ENCODE measurements at regions not wholly inside any gene's neighbourhood (a gene's known extent, or its start where the extent isn't known, plus 50 kb on each side); places are given as distances from the start of the nearest gene placed in this dataset.
"Not testable (repeated sequence)": the region's sequence is repeated elsewhere in the genome, so short reads cannot be mapped to it uniquely, and the experiment has no call there.

- ChIA-PET POLR2A (no interaction called here), CTCF (interaction anchor here (1.3 kb wide), 1 partner anchor 260 kb away, joined by 3 read pairs; no protein-coding TSS in a partner anchor)
- intact Hi-C loops (cut with micrococcal nuclease) (no loop called here), dilution Hi-C loops (cut with MboI; ENCODE audit: extremely low pct_ligation_motif_present, low sequenced_read_pairs) (no loop called here)
- no peak overlapping the region for H3K4me3 ChIP-seq (replicated peaks in 1 of 3; ENCODE audit: insufficient read depth in 1 of 3, low read depth in 1 of 3, low read length in 3 of 3)
- H3K4me2 ChIP-seq (ENCODE audit: insufficient read depth, low read length) = no peak overlapping the region
- H3K27ac ChIP-seq (ENCODE audit: insufficient read depth, low read depth, low read length) = no peak overlapping the region
- no TSS peak for BruUV-seq (replicated peaks)
- FAIRE-seq (no peak), DNase-seq (ENCODE audit: low read depth, low spot score) (no peak)
- H3K9me1 ChIP-seq (replicated peaks; ENCODE audit: control insufficient read depth, extremely low read depth, insufficient read depth, low read length) = no peaks in the 10 kb centered on the region
- no peaks in the 10 kb centered on the region for H3K36me3 ChIP-seq (ENCODE audit: control insufficient read depth in 2 of 2, extremely low read depth in 1 of 2, insufficient read depth in 2 of 2, low read length in 2 of 2)
- TF ChIP-seq MYC (IDR thresholded peaks at IDR 0.05; ENCODE audit: low read depth, low read length) (no peak), JUN (IDR thresholded peaks at IDR 0.05; ENCODE audit: borderline replicate concordance, insufficient read depth, insufficient read length, low read depth) (no peak), POLR2AphosphoS5 (IDR thresholded peaks at IDR 0.05; ENCODE audit: insufficient read depth, low read depth, low read length) (no peak), FOS (IDR thresholded peaks at IDR 0.05; ENCODE audit: borderline replicate concordance, insufficient read depth, low read length) (no peak), CTCF (IDR thresholded peaks at IDR 0.05; ENCODE audit: extremely low read depth in 1 of 2, insufficient read depth in 1 of 2, low read depth in 1 of 2, low read length in 2 of 2) (no peak), POLR2A (IDR thresholded peaks at IDR 0.05; ENCODE audit: low read depth, low read length) (no peak), EZH2 (IDR thresholded peaks at IDR 0.05; ENCODE audit: borderline replicate concordance, low read depth, low read length, severe bottlenecking) (no peak), GATA2 (IDR thresholded peaks at IDR 0.05; ENCODE audit: insufficient read depth, insufficient read length, low read depth, low read length) (no peak)
- TF ChIP-seq, protein P1, sequence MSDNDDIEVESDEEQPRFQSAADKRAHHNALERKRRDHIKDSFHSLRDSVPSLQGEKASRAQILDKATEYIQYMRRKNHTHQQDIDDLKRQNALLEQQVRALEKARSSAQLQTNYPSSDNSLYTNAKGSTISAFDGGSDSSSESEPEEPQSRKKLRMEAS (IDR thresholded peaks at IDR 0.05; ENCODE audit: insufficient read depth, insufficient read length) = no peak
- H4K20me1 ChIP-seq (replicated peaks; ENCODE audit: control insufficient read depth, extremely low read depth, insufficient read depth, low read length) = no peaks in the 10 kb centered on the region
- H3K9ac ChIP-seq (replicated peaks; ENCODE audit: extremely low read depth, insufficient read depth, low read length) = no peak overlapping the region
- no peaks in the 10 kb centered on the region for H3K4me1 ChIP-seq (ENCODE audit: control insufficient read depth, extremely low read depth, insufficient read depth, low read length)
- H3K27me3 ChIP-seq (ENCODE audit: control insufficient read depth in 2 of 2, insufficient read depth in 2 of 2, low read length in 2 of 2) = no peaks in the 10 kb centered on the region
- H2AFZ ChIP-seq (ENCODE audit: low read depth, low read length) = no peak overlapping the region
- H3K9me3 ChIP-seq (replicated peaks; ENCODE audit: control insufficient read depth, insufficient read depth, low read length) = no peaks in the 10 kb centered on the region
- no peaks in the 10 kb centered on the region for H3K79me2 ChIP-seq (ENCODE audit: control insufficient read depth, insufficient read depth, low read length)
These were observed 685.6 kb downstream of the EFNA5 start for GRCh38 chr5:106985174-106985573.

GRCh38 chr5:106979178-106979577 is 691.6 kb downstream of the EFNA5 start:
- BruUV-seq (replicated peaks); FAIRE-seq; H3K27ac ChIP-seq (ENCODE audit: insufficient read depth, low read depth, low read length); CTCF ChIA-PET; H2AFZ ChIP-seq (ENCODE audit: low read depth, low read length); H3K27me3 ChIP-seq (ENCODE audit: control insufficient read depth in 2 of 2, insufficient read depth in 2 of 2, low read length in 2 of 2); H4K20me1 ChIP-seq (replicated peaks; ENCODE audit: control insufficient read depth, extremely low read depth, insufficient read depth, low read length); H3K4me1 ChIP-seq (ENCODE audit: control insufficient read depth, extremely low read depth, insufficient read depth, low read length); intact Hi-C loops (cut with micrococcal nuclease); H3K9me3 ChIP-seq (replicated peaks; ENCODE audit: control insufficient read depth, insufficient read depth, low read length); POLR2A ChIA-PET; H3K36me3 ChIP-seq (ENCODE audit: control insufficient read depth in 2 of 2, extremely low read depth in 1 of 2, insufficient read depth in 2 of 2, low read length in 2 of 2); H3K4me2 ChIP-seq (ENCODE audit: insufficient read depth, low read length); H3K9me1 ChIP-seq (replicated peaks; ENCODE audit: control insufficient read depth, extremely low read depth, insufficient read depth, low read length); DNase-seq (ENCODE audit: low read depth, low spot score); dilution Hi-C loops (cut with MboI; ENCODE audit: extremely low pct_ligation_motif_present, low sequenced_read_pairs); H3K79me2 ChIP-seq (ENCODE audit: control insufficient read depth, insufficient read depth, low read length); H3K4me3 ChIP-seq (replicated peaks in 1 of 3; ENCODE audit: insufficient read depth in 1 of 3, low read depth in 1 of 3, low read length in 3 of 3); H3K9ac ChIP-seq (replicated peaks; ENCODE audit: extremely low read depth, insufficient read depth, low read length): not testable (repeated sequence)

DNA sequence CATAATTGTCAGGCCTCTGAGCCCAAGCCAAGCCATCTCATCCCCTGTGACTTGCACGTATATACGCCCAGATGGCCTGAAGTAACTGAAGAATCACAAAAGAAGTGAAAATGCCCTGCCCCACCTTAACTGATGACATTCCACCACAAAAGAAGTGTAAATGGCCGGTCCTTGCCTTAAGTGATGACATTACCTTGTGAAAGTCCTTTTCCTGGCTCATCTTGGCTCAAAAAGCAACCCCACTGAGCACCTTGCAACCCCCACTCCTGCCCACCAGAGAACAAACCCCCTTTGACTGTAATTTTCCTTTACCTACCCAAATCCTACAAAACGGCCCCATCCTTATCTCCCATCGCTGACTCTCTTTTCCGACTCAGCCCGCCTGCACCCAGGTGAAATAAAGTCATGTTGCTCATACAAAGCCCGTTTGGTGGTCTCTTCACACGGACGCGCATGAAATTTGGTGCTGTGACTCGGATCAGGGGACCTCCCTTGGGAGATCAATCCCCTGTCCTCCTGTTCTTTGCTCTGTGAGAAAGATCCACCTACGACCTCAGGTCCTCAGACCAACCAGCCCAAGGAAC is 692.1 kb downstream of the EFNA5 start:
- H3K4me3 ChIP-seq (replicated peaks in 1 of 3; ENCODE audit: insufficient read depth in 1 of 3, low read depth in 1 of 3, low read length in 3 of 3); H3K4me2 ChIP-seq (ENCODE audit: insufficient read depth, low read length); DNase-seq (ENCODE audit: low read depth, low spot score); H3K79me2 ChIP-seq (ENCODE audit: control insufficient read depth, insufficient read depth, low read length); H4K20me1 ChIP-seq (replicated peaks; ENCODE audit: control insufficient read depth, extremely low read depth, insufficient read depth, low read length); H3K4me1 ChIP-seq (ENCODE audit: control insufficient read depth, extremely low read depth, insufficient read depth, low read length); dilution Hi-C loops (cut with MboI; ENCODE audit: extremely low pct_ligation_motif_present, low sequenced_read_pairs); H3K27me3 ChIP-seq (ENCODE audit: control insufficient read depth in 2 of 2, insufficient read depth in 2 of 2, low read length in 2 of 2); H3K36me3 ChIP-seq (ENCODE audit: control insufficient read depth in 2 of 2, extremely low read depth in 1 of 2, insufficient read depth in 2 of 2, low read length in 2 of 2); H3K9me1 ChIP-seq (replicated peaks; ENCODE audit: control insufficient read depth, extremely low read depth, insufficient read depth, low read length); CTCF ChIA-PET; H2AFZ ChIP-seq (ENCODE audit: low read depth, low read length); FAIRE-seq; POLR2A ChIA-PET; H3K9me3 ChIP-seq (replicated peaks; ENCODE audit: control insufficient read depth, insufficient read depth, low read length); H3K9ac ChIP-seq (replicated peaks; ENCODE audit: extremely low read depth, insufficient read depth, low read length); intact Hi-C loops (cut with micrococcal nuclease); BruUV-seq (replicated peaks); H3K27ac ChIP-seq (ENCODE audit: insufficient read depth, low read depth, low read length): not testable (repeated sequence)

Measured in endothelial cell of umbilical vein (primary cell).